Panc1 (cell line): ENCODE measurements at regions not wholly inside any gene's neighbourhood (a gene's known extent, or its start where the extent isn't known, plus 50 kb on each side); places are given as distances from the start of the nearest gene placed in this dataset.

ENCODE experiments used
- ATAC-seq: fragments of 200-7000 bp; cut with Tn5 transposase; 2 replicates; pipeline ENCODE4 v1.9.1; 2020; ENCODE audit warnings: mild to moderate bottlenecking, moderate library complexity
- BruUV-seq: library from RNA; stranded (reverse); fragments of 400-500 nt; replicated peaks from 2 replicates; lab custom pipeline; 2021; lab: Mats Ljungman, UMichigan
- CTCF ChIA-PET: fragments of 300-600 bp; sonication (Branson Sonifier 250); formaldehyde crosslinking; loops from one replicate; lab custom pipeline; 2022; ENCODE audit warnings: antibody characterized with exemption; lab: Charles Lee
- POLR2A ChIA-PET: fragments of 300-600 bp; sonication (Branson Sonifier 250); formaldehyde crosslinking; loops from one replicate; lab custom pipeline; 2022; ENCODE audit warnings: antibody characterized with exemption; lab: Charles Lee
- DNase-seq: peaks from one replicate; pipeline ENCODE4 v3.0.0-alpha.2; 2010; ENCODE audit warnings: low read depth, low spot score
- H3K27ac ChIP-seq: 2 replicates; pipeline ENCODE4 v1.5.1; 2011; ENCODE audit warnings: mild to moderate bottlenecking, low read length, inconsistent platforms
- H3K27me3 ChIP-seq: fragments of 200-500 bp; sonication (Bioruptor generic); 2 replicates; pipeline ENCODE4 v1.6.0; 2014; ENCODE audit warnings: low read length, inconsistent platforms; ENCODE audit not compliant: control insufficient read depth, insufficient read depth
- H3K36me3 ChIP-seq: fragments of 200-500 bp; sonication (Bioruptor generic); 2 replicates; pipeline ENCODE4 v1.5.1; 2014; ENCODE audit warnings: inconsistent platforms, mild to moderate bottlenecking, low read length, moderate library complexity; ENCODE audit not compliant: control insufficient read depth, insufficient read depth
- H3K4me1 ChIP-seq: 2 replicates; pipeline ENCODE4 v1.5.1; 2011; ENCODE audit warnings: inconsistent platforms, mild to moderate bottlenecking, low read length, moderate library complexity; ENCODE audit not compliant: control insufficient read depth, insufficient read depth
- H3K4me3 ChIP-seq, 2 experiments: 2 replicates each; pipeline ENCODE4 v1.5.1; 2011 to 2012; ENCODE audit warnings: low read depth in 2 of 2, low read length in 2 of 2, mild to moderate bottlenecking in 2 of 2, inconsistent platforms in 1 of 2, moderate library complexity in 1 of 2
- H3K9me3 ChIP-seq: fragments of 200-500 bp; sonication (Bioruptor generic); 2 replicates; pipeline ENCODE4 v1.5.1; 2014; ENCODE audit warnings: low read depth, mild to moderate bottlenecking, inconsistent platforms, low read length, moderate library complexity; ENCODE audit not compliant: control insufficient read depth, insufficient read depth
- CTCF ChIP-seq: fragments of 450-650 bp; IDR thresholded peaks from 2 replicates; pipeline ENCODE4 v1.5.1; 2017; ENCODE audit warnings: mild to moderate bottlenecking
- POLR2AphosphoS5 ChIP-seq: IDR thresholded peaks from 2 replicates; pipeline ENCODE4 v1.6.1; 2012; ENCODE audit warnings: mild to moderate bottlenecking, low read depth, low read length, moderate library complexity
- SIN3A ChIP-seq: IDR thresholded peaks from 2 replicates; pipeline ENCODE4 v1.6.1; 2012; ENCODE audit warnings: low read depth, mild to moderate bottlenecking, low read length, moderate library complexity, borderline replicate concordance; ENCODE audit not compliant: insufficient read depth
- TCF7L2 ChIP-seq: IDR thresholded peaks from 2 replicates; pipeline ENCODE4 v1.6.1; 2011; ENCODE audit warnings: mild to moderate bottlenecking, low read depth, low read length, inconsistent platforms
- in situ Hi-C: cut with HindIII; loops from 2 replicates; pipeline ENCODE4 v1.10.0; 2016; ENCODE audit warnings: low sequenced_read_pairs, low pct_unique_long_range_greater_than_20kb
- intact Hi-C: fragments of 100-400 bp; cut with micrococcal nuclease; formaldehyde crosslinking; loops from one replicate; pipeline ENCODE4 v1.10.0; 2022; ENCODE audit not compliant: unreplicated experiment
- TF ChIP-seq, protein P1 (sequence below), 2 experiments: IDR thresholded peaks; 2 replicates each; pipeline ENCODE4 v1.6.1; 2011 to 2012; ENCODE audit warnings: low read depth in 2 of 2, control low read depth in 1 of 2, low read length in 1 of 2, mild to moderate bottlenecking in 1 of 2, moderate library complexity in 1 of 2; ENCODE audit not compliant: insufficient read depth in 1 of 2

DNA sequence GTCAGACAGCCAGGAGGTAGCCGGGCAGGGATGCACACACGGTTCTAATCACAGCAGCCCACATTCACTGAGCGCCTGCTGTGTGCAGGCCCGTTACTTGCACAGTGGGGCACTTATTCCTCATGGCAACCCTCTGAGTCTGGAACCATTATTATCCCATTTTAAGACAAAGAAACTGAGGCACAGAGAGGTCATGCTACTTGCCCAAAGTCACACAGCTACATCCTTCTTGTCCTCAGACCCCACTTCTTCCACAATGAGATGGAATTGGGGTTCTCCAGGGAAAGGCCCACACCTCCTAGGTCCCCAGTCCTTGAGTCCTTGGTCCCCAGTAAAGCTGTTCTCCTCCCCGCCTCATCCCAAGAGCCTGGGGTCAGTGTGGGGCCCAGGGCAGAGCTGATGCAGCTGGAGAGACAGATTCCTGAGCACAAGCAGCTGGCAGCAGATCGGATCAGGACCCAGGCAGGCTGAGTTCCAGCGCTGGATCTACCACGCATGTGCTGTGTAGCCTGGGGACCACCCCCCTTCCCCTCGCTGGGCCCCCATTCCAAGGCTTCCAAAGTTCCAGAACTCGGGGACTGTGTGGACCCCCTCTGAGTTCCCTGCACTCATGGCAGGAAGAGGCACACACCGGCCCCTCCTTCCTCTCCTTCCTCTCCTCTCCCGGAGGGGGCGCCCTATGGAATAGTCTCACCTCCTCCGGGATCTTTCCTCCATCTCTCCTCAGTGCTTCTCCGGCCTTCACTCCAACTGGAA lies 393.4 kb downstream of the MATN1 start:
- Histone ChIP-seq H3K9me3 (no peaks in the 10 kb centered on the region), H3K4me1 (no peaks in the 10 kb centered on the region), H3K27me3 (0 out of 2 replicates have a peak, but pooled peaks cover 3% of the 10 kb centered on the region), H3K27ac (no peak overlapping the region), H3K36me3 (no peaks in the 10 kb centered on the region), H3K4me3 (no peak overlapping the region)
- BruUV-seq: no TSS peak
- ATAC-seq: no peak
- POLR2A ChIA-PET: no interaction called here
- in situ Hi-C loops: no loop called here
- intact Hi-C loops: no loop called here
- DNase-seq: no peak
- CTCF ChIA-PET: no interaction called here
- no peak for TF ChIP-seq POLR2AphosphoS5
- TF ChIP-seq CTCF: no peak
- TF ChIP-seq, protein P1, sequence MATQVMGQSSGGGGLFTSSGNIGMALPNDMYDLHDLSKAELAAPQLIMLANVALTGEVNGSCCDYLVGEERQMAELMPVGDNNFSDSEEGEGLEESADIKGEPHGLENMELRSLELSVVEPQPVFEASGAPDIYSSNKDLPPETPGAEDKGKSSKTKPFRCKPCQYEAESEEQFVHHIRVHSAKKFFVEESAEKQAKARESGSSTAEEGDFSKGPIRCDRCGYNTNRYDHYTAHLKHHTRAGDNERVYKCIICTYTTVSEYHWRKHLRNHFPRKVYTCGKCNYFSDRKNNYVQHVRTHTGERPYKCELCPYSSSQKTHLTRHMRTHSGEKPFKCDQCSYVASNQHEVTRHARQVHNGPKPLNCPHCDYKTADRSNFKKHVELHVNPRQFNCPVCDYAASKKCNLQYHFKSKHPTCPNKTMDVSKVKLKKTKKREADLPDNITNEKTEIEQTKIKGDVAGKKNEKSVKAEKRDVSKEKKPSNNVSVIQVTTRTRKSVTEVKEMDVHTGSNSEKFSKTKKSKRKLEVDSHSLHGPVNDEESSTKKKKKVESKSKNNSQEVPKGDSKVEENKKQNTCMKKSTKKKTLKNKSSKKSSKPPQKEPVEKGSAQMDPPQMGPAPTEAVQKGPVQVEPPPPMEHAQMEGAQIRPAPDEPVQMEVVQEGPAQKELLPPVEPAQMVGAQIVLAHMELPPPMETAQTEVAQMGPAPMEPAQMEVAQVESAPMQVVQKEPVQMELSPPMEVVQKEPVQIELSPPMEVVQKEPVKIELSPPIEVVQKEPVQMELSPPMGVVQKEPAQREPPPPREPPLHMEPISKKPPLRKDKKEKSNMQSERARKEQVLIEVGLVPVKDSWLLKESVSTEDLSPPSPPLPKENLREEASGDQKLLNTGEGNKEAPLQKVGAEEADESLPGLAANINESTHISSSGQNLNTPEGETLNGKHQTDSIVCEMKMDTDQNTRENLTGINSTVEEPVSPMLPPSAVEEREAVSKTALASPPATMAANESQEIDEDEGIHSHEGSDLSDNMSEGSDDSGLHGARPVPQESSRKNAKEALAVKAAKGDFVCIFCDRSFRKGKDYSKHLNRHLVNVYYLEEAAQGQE (IDR thresholded peaks at IDR 0.05; ENCODE audit: insufficient read depth in 1 of 2, low read depth in 2 of 2, low read length in 1 of 2): no peak
- TF ChIP-seq TCF7L2: no peak
- TF ChIP-seq SIN3A: no peak

DNA sequence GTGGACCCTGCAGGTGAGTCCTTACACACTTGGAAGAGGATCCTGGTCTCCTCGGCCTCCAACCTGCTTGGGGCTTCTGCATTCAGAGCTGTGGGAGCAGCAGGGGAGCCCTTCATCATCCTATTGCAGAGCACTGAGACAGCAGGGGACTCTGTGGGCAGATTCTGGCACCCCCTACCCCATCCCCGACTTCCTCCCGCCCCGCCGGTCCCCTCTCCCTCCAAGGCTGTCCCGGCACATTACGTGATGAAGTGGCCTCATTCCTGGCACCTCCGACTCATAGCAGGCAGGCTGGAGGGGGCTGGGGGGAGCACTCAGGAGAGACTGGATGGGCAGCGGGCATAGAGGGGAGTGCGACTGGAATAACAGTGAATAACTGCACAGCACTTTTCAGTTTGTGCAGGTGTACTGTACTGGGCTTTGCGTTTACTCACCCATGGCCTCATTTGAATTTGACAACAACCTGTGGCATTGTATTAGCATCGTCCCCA lies 394.1 kb downstream of the MATN1 start:
- ATAC-seq: no peak
- DNase-seq: no peak
- no peaks in the 10 kb centered on the region for H3K4me1 ChIP-seq
- TF ChIP-seq, protein P1 (IDR thresholded peaks at IDR 0.05; ENCODE audit: insufficient read depth in 1 of 2, low read depth in 2 of 2, low read length in 1 of 2): no peak
- TF ChIP-seq POLR2AphosphoS5 (no peak), CTCF (no peak), TCF7L2 (no peak), SIN3A (no peak)
- H3K27me3 ChIP-seq: 0 out of 2 replicates have a peak, but pooled peaks cover 3% of the 10 kb centered on the region
- CTCF ChIA-PET: no interaction called here
- H3K4me3 ChIP-seq: no peak overlapping the region
- H3K9me3 ChIP-seq: no peaks in the 10 kb centered on the region
- POLR2A ChIA-PET: no interaction called here
- in situ Hi-C loops: no loop called here
- no peaks in the 10 kb centered on the region for H3K36me3 ChIP-seq
- H3K27ac ChIP-seq: no peak overlapping the region
- BruUV-seq: no TSS peak
- intact Hi-C loops: no loop called here
